OCI-LY3 (cell line): ENCODE measurements at regions not wholly inside any gene's neighbourhood (a gene's known extent, or its start where the extent isn't known, plus 50 kb on each side); places are given as distances from the start of the nearest gene placed in this dataset.

Experiments
- CTCF ChIP-seq: fragments of 200-600, 300-600 bp; sonication (generic); IDR thresholded peaks from 2 replicates; pipeline ENCODE4 v1.5.1; 2014; ENCODE audit warnings: antibody characterized with exemption, low read length, low read depth
- EZH2phosphoT487 ChIP-seq: fragments of 200-600 bp; shearing (Covaris generic); IDR thresholded peaks from 2 replicates; pipeline ENCODE4 v1.6.1; 2018; ENCODE audit warnings: antibody characterized with exemption, mixed run types, low read depth

GRCh38 chr4:177803151-177803550 is 360.9 kb upstream of the AGA start:
- no peak for TF ChIP-seq CTCF
- TF ChIP-seq EZH2phosphoT487, result no peak
